Panc1 (cell line): ENCODE measurements at regions not wholly inside any gene's neighbourhood (a gene's known extent, or its start where the extent isn't known, plus 50 kb on each side); places are given as distances from the start of the nearest gene placed in this dataset.

Experiments
- CTCF ChIP-seq: fragments of 450-650 bp; IDR thresholded peaks from 2 replicates; pipeline ENCODE4 v1.5.1; 2017; ENCODE audit warnings: mild to moderate bottlenecking
- POLR2AphosphoS5 ChIP-seq: IDR thresholded peaks from 2 replicates; pipeline ENCODE4 v1.6.1; 2012; ENCODE audit warnings: mild to moderate bottlenecking, low read depth, low read length, moderate library complexity
- REST ChIP-seq, 2 experiments: IDR thresholded peaks; 2 replicates each; pipeline ENCODE4 v1.6.1; 2011 to 2012; ENCODE audit warnings: low read depth in 2 of 2, control low read depth in 1 of 2, low read length in 1 of 2, mild to moderate bottlenecking in 1 of 2, moderate library complexity in 1 of 2; ENCODE audit not compliant: insufficient read depth in 1 of 2
- SIN3A ChIP-seq: IDR thresholded peaks from 2 replicates; pipeline ENCODE4 v1.6.1; 2012; ENCODE audit warnings: low read depth, mild to moderate bottlenecking, low read length, moderate library complexity, borderline replicate concordance; ENCODE audit not compliant: insufficient read depth
- TCF7L2 ChIP-seq: IDR thresholded peaks from 2 replicates; pipeline ENCODE4 v1.6.1; 2011; ENCODE audit warnings: mild to moderate bottlenecking, low read depth, low read length, inconsistent platforms

- TF ChIP-seq CTCF (no peak), REST (IDR thresholded peaks at IDR 0.05; ENCODE audit: insufficient read depth in 1 of 2, low read depth in 2 of 2, low read length in 1 of 2) (no peak), SIN3A (no peak), TCF7L2 (no peak), POLR2AphosphoS5 (no peak)
Measured at GRCh38 chr10:32146166-32146565, 89.9 kb upstream of the KIF5B start.
